C4-2B (cell line): ENCODE measurements at regions not wholly inside any gene's neighbourhood (a gene's known extent, or its start where the extent isn't known, plus 50 kb on each side); places are given as distances from the start of the nearest gene placed in this dataset.
"Not testable (repeated sequence)": the region's sequence is repeated elsewhere in the genome, so short reads cannot be mapped to it uniquely, and the experiment has no call there.

Source experiments
- H3K27ac ChIP-seq: fragments of 450-650 bp; 2 replicates; pipeline ENCODE4 v1.5.1; 2017
- ZFX ChIP-seq: fragments of 450-650 bp; IDR thresholded peaks from 2 replicates; pipeline ENCODE4 v1.6.1; 2017
- TF ChIP-seq, protein P1 (sequence below): fragments of 450-650 bp; conservative IDR thresholded peaks from 2 replicates; pipeline ENCODE4 v1.5.1; 2017; ENCODE audit warnings: mild to moderate bottlenecking

DNA sequence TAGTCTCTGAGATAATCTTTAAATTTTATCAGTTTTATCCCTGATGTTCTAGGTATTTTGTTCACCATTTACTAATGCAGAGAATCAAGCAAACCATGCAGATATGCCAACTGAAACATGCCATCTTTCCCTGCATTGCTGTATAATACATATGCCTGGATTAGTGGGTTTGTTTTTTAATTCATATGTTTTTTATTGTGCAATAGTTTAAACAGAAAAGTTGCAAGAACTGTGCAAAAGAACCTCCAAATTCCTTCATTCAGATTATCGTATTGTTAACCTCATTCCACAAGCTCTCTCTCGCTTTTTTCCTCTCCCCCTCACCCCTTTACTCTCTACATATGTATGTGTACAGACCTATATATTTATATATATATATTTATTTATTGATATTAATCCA, 244.6 kb downstream of the NKX6-1 start:
- TF ChIP-seq, protein P1, sequence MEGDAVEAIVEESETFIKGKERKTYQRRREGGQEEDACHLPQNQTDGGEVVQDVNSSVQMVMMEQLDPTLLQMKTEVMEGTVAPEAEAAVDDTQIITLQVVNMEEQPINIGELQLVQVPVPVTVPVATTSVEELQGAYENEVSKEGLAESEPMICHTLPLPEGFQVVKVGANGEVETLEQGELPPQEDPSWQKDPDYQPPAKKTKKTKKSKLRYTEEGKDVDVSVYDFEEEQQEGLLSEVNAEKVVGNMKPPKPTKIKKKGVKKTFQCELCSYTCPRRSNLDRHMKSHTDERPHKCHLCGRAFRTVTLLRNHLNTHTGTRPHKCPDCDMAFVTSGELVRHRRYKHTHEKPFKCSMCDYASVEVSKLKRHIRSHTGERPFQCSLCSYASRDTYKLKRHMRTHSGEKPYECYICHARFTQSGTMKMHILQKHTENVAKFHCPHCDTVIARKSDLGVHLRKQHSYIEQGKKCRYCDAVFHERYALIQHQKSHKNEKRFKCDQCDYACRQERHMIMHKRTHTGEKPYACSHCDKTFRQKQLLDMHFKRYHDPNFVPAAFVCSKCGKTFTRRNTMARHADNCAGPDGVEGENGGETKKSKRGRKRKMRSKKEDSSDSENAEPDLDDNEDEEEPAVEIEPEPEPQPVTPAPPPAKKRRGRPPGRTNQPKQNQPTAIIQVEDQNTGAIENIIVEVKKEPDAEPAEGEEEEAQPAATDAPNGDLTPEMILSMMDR: no peak
- no peak for TF ChIP-seq ZFX

DNA sequence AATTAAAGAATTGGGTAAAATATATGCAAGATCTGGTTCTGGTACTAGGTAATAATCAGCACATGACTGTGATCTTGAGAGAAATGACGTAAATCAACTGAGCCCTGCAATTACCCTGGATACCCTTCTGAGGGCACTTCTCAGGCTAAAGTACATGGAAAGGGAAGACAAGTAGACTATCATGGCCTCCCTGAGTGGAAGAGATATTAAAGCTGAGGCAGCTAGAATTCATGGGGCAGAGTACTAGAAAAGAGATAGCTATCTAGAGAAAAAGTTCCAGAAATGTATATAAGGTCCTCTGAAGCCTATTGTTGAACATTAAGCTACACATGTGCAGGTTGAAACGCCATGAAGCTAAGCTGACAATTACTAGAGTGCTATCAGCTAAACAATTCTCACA, 249.6 kb downstream of the NKX6-1 start:
- TF ChIP-seq, protein P1: no peak
- TF ChIP-seq ZFX: no peak
- H3K27ac ChIP-seq: no peak overlapping the region

More for the DNA sequence above, 244.6 kb downstream of the NKX6-1 start:
- no peak overlapping the region for H3K27ac ChIP-seq

DNA sequence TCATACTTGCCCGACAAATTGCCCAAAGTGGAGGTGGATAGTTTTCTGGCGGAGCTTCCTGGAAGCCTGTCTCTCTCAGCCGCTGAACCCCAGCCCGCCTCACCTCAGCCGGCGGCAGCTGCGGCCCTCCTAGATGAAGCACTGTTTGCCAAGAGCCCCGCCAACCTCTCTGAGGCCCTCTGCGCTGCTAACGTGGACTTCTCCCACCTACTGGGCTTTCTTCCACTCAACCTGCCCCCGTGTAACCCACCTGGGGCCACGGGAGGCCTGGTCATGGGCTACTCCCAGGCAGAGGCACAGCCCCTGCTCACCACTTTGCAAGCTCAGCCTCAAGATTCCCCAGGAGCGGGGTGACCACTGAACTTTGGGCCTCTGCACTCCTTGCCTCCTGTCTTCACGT, 254.1 kb downstream of the NKX6-1 start:
- not testable (repeated sequence) for H3K27ac ChIP-seq

DNA sequence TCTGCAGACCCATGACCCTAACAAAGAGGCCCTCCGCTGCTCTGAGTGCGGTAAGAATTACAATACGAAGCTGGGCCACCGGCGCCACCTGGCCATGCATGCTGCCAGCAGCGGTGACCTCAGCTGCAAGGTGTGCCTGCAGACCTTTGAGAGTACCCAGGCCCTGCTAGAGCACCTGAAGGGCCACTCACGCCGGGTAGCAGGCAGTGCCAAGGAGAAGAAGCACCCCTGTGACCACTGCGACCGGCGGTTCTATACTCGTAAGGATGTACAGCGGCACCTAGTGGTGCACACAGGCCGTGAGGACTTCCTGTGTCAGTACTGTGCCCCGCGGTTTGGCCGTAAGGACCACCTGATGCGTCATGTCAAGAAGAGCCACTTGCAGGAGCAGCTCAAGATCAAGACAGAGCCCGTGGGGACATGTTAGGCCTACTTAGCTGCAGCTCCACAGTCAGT, 254.7 kb downstream of the NKX6-1 start:
- TF ChIP-seq, protein P1: peak; percentile 14; the same call in 1 of the 2 replicates
- not testable (repeated sequence) for H3K27ac ChIP-seq

DNA sequence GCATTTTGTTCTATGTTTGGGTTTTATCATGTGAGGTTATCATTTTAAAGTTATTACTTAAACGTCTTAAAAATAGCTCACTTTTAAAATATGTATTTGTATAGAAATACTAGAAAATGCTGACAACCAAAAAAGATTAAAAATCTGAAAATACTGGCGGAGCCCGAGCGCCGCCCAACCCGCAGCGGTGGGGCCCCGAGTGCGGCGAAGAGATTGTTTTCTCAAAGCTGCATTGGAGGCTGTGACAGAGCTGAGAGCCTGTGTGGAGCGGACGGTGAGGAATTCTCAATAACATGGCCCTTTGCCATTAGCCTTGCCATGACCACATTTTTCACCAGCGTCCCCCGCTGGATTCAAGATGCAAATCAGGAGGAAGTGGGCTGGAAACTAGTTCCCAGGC, 255.4 kb downstream of the NKX6-1 start:
- TF ChIP-seq ZFX: no peak
- TF ChIP-seq, protein P1: no peak

DNA sequence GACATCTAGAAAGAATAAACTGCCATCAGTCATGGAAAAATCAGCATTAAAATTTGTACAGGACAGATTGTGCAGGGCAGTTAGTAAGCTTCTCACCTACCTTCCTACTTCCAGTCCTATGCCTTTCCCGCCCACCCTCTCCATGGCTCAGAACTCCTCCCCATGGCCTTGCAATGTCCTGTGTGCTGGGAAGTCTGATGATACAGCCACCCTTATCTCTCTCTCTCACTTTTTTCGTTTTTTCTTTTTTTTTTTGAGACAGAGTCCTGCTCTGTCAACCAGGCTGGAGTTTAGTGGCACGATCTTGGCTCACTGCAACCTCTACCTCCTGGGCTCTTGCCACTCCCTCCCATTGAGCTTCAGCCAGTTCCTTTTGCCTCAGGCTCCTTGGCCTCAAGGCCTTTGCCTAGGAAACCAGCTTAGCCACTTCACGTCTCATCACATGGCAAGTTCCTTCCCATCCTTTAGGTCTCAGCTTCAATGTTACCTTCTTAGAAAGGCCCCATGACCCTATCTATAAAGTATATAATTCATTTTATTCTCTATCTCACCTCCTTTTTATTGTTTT, 259.7 kb downstream of the NKX6-1 start:
- TF ChIP-seq, protein P1: no peak
- no peak for TF ChIP-seq ZFX
- H3K27ac ChIP-seq: no peak overlapping the region

More for the DNA sequence above, 255.4 kb downstream of the NKX6-1 start:
- H3K27ac ChIP-seq: no peak overlapping the region

DNA sequence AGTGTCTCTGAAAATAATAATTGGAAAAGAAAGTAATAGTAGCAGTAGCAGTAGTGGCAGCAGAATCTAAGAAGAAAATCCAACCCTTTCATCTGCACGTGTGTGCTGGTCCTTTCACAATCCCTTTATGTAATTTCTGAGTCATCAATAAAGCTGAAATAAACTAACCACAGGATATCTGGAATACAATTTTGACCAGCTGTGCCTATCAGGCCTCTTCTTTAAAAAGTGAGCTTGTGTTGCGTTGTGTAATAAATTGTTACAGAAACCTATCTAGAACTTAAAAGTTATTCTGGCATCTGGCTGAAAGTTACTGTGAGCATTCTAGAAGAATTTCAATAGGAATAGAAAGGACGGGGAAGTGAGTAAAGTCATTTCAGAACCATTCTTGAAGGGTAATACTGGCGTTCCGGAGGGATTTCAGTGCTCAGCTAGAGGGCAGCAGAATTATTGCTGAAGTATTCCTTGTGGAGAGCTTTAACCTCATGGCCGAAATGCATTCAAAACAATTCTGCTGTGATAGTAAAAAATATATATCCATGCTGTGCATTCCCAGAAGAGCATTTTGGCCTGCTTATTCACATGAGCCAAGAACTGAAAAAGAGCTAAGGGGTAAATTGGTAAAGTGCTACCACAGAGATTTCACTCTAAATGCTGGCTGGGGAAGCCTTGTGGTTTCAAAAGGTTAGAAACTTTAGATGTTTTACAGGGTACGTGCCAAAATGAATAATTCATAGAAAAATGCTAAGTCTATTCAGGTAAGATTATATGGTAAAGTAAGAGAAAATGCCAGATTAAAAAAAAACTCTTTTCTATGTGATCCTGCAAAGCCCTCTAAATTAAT, 260.6 kb downstream of the NKX6-1 start:
- TF ChIP-seq, protein P1: peak; percentile 17
- no peak for TF ChIP-seq ZFX
- no peak overlapping the region for H3K27ac ChIP-seq
